GM10266 (cell line): ENCODE measurements at regions not wholly inside any gene's neighbourhood (a gene's known extent, or its start where the extent isn't known, plus 50 kb on each side); places are given as distances from the start of the nearest gene placed in this dataset.

Experiments used
- DNase-seq: peaks from one replicate; pipeline ENCODE4 v3.0.0; 2012; ENCODE audit errors: extremely low spot score
- CTCF ChIP-seq: IDR thresholded peaks from 2 replicates; pipeline ENCODE4 v1.5.1; 2012; ENCODE audit warnings: mild to moderate bottlenecking, low read depth; ENCODE audit not compliant: control insufficient read depth, insufficient read depth; ENCODE audit errors: missing control alignments

GRCh38 chr3:165395188-165395587 is 199.0 kb upstream of the SLITRK3 start:
- no peak for TF ChIP-seq CTCF
- no peak for DNase-seq

- no peak for TF ChIP-seq CTCF
- no peak for DNase-seq
Measured at GRCh38 chr3:165393461-165393860, 197.3 kb upstream of the SLITRK3 start.

- no peak for TF ChIP-seq CTCF
- DNase-seq, result no peak
Measured at GRCh38 chr3:165390166-165390565, 194.0 kb upstream of the SLITRK3 start.

GRCh38 chr3:165389653-165390052 is 193.5 kb upstream of the SLITRK3 start:
- no peak for DNase-seq
- TF ChIP-seq CTCF, result no peak

GRCh38 chr3:165389064-165389463 is 192.9 kb upstream of the SLITRK3 start:
- TF ChIP-seq CTCF, result no peak
- no peak for DNase-seq

GRCh38 chr3:165383381-165383780 is 187.2 kb upstream of the SLITRK3 start:
- TF ChIP-seq CTCF, result no peak

GRCh38 chr3:165382672-165383071 is 186.5 kb upstream of the SLITRK3 start:
- TF ChIP-seq CTCF, result no peak
- DNase-seq, result no peak

More at GRCh38 chr3:165383381-165383780, 187.2 kb upstream of the SLITRK3 start:
- DNase-seq, result no peak

- DNase-seq, result no peak
- TF ChIP-seq CTCF, result no peak
Measured at GRCh38 chr3:165378761-165379160, 182.6 kb upstream of the SLITRK3 start.
